ENCODE measurements at regions not wholly inside any gene's neighbourhood (a gene's known extent, or its start where the extent isn't known, plus 50 kb on each side); places are given as distances from the start of the nearest gene placed in this dataset.

- no peak for TF ChIP-seq POLR2A (IDR thresholded peaks at IDR 0.05)
- TF ChIP-seq, protein P1, sequence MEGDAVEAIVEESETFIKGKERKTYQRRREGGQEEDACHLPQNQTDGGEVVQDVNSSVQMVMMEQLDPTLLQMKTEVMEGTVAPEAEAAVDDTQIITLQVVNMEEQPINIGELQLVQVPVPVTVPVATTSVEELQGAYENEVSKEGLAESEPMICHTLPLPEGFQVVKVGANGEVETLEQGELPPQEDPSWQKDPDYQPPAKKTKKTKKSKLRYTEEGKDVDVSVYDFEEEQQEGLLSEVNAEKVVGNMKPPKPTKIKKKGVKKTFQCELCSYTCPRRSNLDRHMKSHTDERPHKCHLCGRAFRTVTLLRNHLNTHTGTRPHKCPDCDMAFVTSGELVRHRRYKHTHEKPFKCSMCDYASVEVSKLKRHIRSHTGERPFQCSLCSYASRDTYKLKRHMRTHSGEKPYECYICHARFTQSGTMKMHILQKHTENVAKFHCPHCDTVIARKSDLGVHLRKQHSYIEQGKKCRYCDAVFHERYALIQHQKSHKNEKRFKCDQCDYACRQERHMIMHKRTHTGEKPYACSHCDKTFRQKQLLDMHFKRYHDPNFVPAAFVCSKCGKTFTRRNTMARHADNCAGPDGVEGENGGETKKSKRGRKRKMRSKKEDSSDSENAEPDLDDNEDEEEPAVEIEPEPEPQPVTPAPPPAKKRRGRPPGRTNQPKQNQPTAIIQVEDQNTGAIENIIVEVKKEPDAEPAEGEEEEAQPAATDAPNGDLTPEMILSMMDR (IDR thresholded peaks at IDR 0.05), result no peak
Observed at GRCh38 chr7:131274986-131275385, 52.7 kb upstream of the MKLN1 start.
